HEK293T (cell line): ENCODE measurements at regions not wholly inside any gene's neighbourhood (a gene's known extent, or its start where the extent isn't known, plus 50 kb on each side); places are given as distances from the start of the nearest gene placed in this dataset.

Source experiments
- CTCF ChIA-PET: fragments of 350-600 bp; formaldehyde crosslinking; extraction: SDS; loops from one replicate; lab custom pipeline; 2021; ENCODE audit warnings: antibody characterized with exemption, inconsistent platforms; lab: Yijun Ruan, JAX
- POLR2A ChIA-PET: fragments of 350-600 bp; formaldehyde crosslinking; extraction: SDS; loops from one replicate; lab custom pipeline; 2020; ENCODE audit warnings: antibody characterized with exemption, inconsistent platforms; lab: Yijun Ruan, JAX
- DNase-seq: peaks from one replicate; pipeline ENCODE4 v3.0.0; 2012; ENCODE audit warnings: mixed read lengths; ENCODE audit errors: extremely low spot score
- ARNT ChIP-seq: fragments of 450-650 bp; IDR thresholded peaks from 2 replicates; pipeline ENCODE4 v1.6.1; 2017; ENCODE audit warnings: mild to moderate bottlenecking
- BHLHE40 ChIP-seq: fragments of 450-650 bp; IDR thresholded peaks from 2 replicates; pipeline ENCODE4 v1.6.1; 2016; ENCODE audit warnings: mild to moderate bottlenecking, moderate library complexity, borderline replicate concordance
- CTBP1 ChIP-seq: fragments of 450-650 bp; IDR thresholded peaks from 2 replicates; pipeline ENCODE4 v1.6.1; 2016; ENCODE audit warnings: borderline replicate concordance
- ELF4 ChIP-seq: fragments of 450-650 bp; IDR thresholded peaks from 2 replicates; pipeline ENCODE4 v1.6.1; 2017; ENCODE audit warnings: antibody characterized with exemption
- FOXA1 ChIP-seq: fragments of 450-650 bp; IDR thresholded peaks from 2 replicates; pipeline ENCODE4 v1.6.1; 2016; ENCODE audit warnings: mild to moderate bottlenecking
- FOXK2 ChIP-seq: fragments of 450-650 bp; IDR thresholded peaks from 2 replicates; pipeline ENCODE4 v1.6.1; 2016; ENCODE audit warnings: mild to moderate bottlenecking
- FOXM1 ChIP-seq: fragments of 450-650 bp; IDR thresholded peaks from 2 replicates; pipeline ENCODE4 v1.6.1; 2017; ENCODE audit warnings: mild to moderate bottlenecking, borderline replicate concordance
- HDGF ChIP-seq: fragments of 450-650 bp; IDR thresholded peaks from 2 replicates; pipeline ENCODE4 v1.6.1; 2017; ENCODE audit warnings: antibody characterized with exemption, borderline replicate concordance
- L3MBTL2 ChIP-seq: fragments of 450-650 bp; conservative IDR thresholded peaks from 2 replicates; pipeline ENCODE4 v1.6.1; 2016; ENCODE audit warnings: mild to moderate bottlenecking
- LEF1 ChIP-seq: fragments of 450-650 bp; IDR thresholded peaks from 2 replicates; pipeline ENCODE4 v1.6.1; 2017; ENCODE audit warnings: mild to moderate bottlenecking, borderline replicate concordance
- NFRKB ChIP-seq: fragments of 450-650 bp; IDR thresholded peaks from 2 replicates; pipeline ENCODE4 v1.6.1; 2016; ENCODE audit warnings: mild to moderate bottlenecking, moderate library complexity
- SP1 ChIP-seq: fragments of 450-650 bp; IDR thresholded peaks from 2 replicates; pipeline ENCODE4 v1.6.1; 2017
- SUZ12 ChIP-seq: fragments of 450-650 bp; IDR thresholded peaks from 2 replicates; pipeline ENCODE4 v1.6.1; 2016; ENCODE audit warnings: mild to moderate bottlenecking
- TARDBP ChIP-seq: fragments of 450-650 bp; IDR thresholded peaks from 2 replicates; pipeline ENCODE4 v1.6.1; 2016
- ZNF384 ChIP-seq: fragments of 450-650 bp; IDR thresholded peaks from 2 replicates; pipeline ENCODE4 v1.6.1; 2016
- TF ChIP-seq, protein P1 (sequence below): fragments of 450-650 bp; IDR thresholded peaks from 2 replicates; pipeline ENCODE4 v1.6.1; 2016

DNA sequence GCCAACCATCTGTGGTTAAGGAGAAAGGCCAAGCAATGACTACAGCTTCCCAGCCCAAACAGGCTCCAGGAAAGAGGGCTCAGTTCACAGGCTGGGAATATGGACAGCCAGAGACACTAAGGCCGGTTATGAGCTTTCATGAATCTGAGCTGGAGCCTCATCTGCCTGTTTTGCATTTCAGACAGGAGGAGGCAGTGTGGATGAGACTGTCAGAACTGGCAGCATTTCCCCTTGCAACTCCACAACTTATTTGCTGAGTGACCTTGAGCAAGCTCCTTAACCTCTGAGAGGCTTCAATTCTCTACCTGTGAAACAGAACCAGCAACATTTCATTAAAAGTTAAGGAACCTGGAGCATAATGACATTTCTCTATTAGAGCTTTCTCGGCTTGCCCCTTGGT is 264.0 kb downstream of the ETS1 start:
- ChIA-PET POLR2A (no interaction called here), CTCF (no interaction called here)
- TF ChIP-seq CTBP1 (no peak), TARDBP (no peak), LEF1 (no peak)
- TF ChIP-seq, protein P1, sequence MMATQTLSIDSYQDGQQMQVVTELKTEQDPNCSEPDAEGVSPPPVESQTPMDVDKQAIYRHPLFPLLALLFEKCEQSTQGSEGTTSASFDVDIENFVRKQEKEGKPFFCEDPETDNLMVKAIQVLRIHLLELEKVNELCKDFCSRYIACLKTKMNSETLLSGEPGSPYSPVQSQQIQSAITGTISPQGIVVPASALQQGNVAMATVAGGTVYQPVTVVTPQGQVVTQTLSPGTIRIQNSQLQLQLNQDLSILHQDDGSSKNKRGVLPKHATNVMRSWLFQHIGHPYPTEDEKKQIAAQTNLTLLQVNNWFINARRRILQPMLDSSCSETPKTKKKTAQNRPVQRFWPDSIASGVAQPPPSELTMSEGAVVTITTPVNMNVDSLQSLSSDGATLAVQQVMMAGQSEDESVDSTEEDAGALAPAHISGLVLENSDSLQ = no peak
- DNase-seq = no peak

DNA sequence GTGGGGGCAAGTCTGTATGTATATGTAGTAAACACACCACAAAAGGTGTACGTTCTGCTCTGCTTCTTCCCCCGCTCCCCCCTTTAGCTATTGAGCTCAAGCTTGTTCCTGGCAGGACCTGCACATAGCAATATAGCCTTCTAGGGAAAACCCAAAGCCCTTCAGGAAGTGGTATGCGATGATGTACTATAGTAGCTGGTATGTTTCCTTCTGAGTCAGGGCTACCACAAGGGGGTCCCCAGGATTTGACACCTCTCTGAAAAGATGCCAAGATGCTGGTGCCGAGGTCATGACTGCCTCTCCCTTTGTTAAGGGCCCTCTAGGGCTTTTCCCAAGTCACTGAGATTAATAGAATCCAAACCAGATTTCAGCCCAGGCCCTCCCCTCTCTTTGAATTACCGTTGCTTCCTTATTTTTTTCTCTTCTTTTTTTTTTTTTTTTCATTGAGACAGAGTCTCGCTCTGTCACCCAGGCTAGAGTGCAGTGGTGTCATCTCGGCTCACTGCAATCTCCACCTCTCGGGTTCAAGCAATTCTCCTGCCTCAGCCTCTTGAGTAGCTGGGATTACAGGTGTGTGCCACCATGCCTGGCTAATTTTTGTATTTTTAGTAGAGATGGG is 268.4 kb downstream of the ETS1 start:
- TF ChIP-seq FOXA1 = no peak
- TF ChIP-seq ARNT = no peak
- no peak for TF ChIP-seq ZNF384
- no peak for TF ChIP-seq CTBP1
- TF ChIP-seq HDGF = no peak
- no peak for TF ChIP-seq SP1
- no peak for TF ChIP-seq BHLHE40
- no peak for TF ChIP-seq NFRKB
- TF ChIP-seq TARDBP = no peak
- no peak for TF ChIP-seq FOXK2
- TF ChIP-seq SUZ12 = no peak
- CTCF ChIA-PET = no interaction called here
- POLR2A ChIA-PET = no interaction called here
- no peak for DNase-seq

DNA sequence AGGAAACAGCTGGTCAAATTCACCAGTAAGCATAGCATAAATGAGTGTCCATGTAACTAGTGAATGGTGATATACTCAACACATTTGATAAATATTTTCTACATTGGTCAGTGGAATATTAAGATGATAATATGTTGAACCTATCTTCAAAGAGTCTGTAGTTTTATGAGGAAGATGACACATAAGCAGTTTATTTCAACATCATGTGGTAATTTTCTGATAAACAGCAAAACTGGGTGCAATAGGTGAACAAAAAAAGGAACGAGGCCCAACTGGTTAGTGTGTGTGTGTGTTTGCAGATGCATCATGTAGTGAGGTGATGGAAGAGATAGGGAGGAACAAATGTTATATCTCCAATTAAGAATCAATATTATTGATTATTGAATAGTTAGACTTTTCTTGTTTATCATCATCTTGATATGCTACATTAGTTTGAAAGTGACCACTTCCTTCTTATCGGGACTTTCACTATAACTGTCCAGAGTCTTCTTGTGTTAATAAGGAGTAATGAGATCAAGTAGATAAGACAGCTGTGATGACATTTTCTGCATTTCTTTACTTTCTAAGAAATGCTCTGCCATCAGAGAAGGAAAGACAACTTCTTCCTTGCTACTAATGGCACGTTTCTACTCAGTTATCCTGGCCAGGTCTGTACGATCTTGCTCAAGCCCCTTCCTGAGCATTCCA is 270.7 kb downstream of the ETS1 start:
- no peak for TF ChIP-seq NFRKB
- no peak for TF ChIP-seq FOXA1
- TF ChIP-seq HDGF = no peak
- TF ChIP-seq LEF1 = no peak
- no peak for TF ChIP-seq SP1
- TF ChIP-seq, protein P1 = no peak
- no peak for TF ChIP-seq FOXK2
- no peak for TF ChIP-seq ARNT
- no peak for TF ChIP-seq TARDBP
- TF ChIP-seq CTBP1 = no peak
- no peak for TF ChIP-seq BHLHE40
- no peak for TF ChIP-seq ZNF384
- no peak for TF ChIP-seq FOXM1
- TF ChIP-seq L3MBTL2 = no peak
- no peak for TF ChIP-seq SUZ12
- TF ChIP-seq ELF4 = no peak
- POLR2A ChIA-PET = no interaction called here

DNA sequence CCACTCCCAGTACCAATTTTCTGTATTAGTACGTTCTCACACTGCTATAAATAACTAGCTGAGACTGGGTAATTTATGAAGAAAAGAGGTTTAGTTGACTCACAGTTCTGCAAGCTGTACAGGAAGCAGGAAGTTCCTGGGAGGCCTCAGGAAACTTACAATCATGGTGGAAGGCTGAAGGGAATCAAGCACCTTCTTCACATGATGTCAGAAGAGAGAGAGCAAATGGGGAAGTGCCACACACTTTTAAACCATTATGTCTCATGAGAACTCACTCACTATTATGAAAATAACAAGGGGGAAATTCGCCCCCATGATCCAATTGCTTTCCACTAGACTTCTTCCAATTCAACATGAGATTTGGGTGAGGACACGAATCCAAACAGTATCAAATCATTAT is 271.4 kb downstream of the ETS1 start:
- CTCF ChIA-PET = no interaction called here
- POLR2A ChIA-PET = no interaction called here
- TF ChIP-seq SUZ12 = no peak
- no peak for TF ChIP-seq ELF4
- no peak for TF ChIP-seq LEF1
- TF ChIP-seq FOXA1 = no peak
- DNase-seq = no peak

More for the DNA sequence above, 270.7 kb downstream of the ETS1 start:
- DNase-seq = no peak
- CTCF ChIA-PET = no interaction called here

DNA sequence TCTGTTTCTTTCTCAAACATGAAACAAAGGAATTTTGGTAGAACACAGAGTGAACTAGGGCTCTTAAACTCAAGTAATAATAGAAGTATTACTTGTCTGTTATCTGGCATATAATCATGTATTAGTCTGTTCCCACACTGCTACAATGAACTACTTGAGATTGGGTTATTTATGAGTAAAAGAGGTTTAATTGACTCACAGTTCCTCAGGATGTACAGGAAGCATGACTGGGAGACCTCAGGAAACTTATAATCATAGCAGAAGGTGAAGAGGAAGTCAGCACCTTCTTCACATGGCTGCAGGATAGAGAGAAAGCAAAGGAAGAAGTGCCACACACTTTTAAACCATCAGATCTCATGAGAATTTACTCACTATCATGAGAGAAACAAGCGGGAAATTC is 273.4 kb downstream of the ETS1 start:
- ChIA-PET CTCF (no interaction called here), POLR2A (no interaction called here)
- no peak for TF ChIP-seq TARDBP
- no peak for DNase-seq

DNA sequence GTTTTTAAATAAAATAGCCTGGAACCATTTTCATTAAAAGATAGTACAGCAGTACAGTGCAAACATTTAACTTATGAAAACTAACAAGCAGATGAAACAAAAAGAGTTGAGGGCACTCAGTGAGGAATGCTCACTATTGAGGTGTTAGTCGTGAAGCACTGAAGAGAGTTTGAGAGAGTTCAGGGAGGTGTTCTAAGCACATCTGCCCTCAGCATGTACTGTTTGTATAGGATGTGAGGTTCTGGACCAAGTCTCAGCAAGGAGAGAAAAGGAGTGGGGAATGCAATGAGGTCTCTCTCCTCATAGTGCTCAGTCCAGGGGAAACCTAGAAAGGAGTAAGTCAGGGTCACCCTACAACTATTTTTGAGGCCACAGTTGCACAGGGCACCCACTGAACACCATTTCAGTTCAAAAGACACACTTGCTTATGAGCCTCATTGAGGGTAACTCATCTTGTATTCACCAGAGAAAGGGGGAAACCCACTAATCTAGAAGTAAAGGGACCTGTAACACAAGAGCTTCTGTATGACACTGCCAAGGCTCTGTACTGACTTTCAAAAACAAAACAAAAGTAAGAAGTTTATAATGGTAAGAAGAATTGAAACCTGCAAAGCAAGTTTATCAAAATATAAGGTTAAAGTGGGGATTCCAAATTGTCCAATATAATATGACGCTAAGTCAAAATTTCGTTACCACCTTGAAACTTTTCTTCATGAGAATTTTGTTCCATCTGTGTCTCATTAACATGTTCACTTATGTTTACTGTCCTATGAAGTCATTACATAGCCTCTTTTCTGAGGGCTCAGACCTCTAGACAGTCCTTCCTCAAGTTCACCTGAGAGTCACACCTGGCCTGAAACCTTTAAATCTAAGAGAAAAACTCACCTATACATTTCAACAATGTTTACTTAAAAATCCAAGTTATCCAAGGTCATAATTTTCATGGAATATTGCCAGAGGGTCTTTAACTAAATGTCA is 275.3 kb downstream of the ETS1 start:
- DNase-seq = no peak
- ChIA-PET CTCF (no interaction called here), POLR2A (no interaction called here)
- TF ChIP-seq ARNT = no peak
- TF ChIP-seq NFRKB = no peak
- TF ChIP-seq FOXM1 = no peak
- no peak for TF ChIP-seq SP1
- no peak for TF ChIP-seq HDGF
- no peak for TF ChIP-seq BHLHE40
- no peak for TF ChIP-seq CTBP1
- no peak for TF ChIP-seq ZNF384
- TF ChIP-seq FOXA1 = no peak
